Chondrocyte (in vitro differentiated cells): ENCODE measurements at regions not wholly inside any gene's neighbourhood (a gene's known extent, or its start where the extent isn't known, plus 50 kb on each side); places are given as distances from the start of the nearest gene placed in this dataset.

Experiments
- DNase-seq: peaks from one replicate; pipeline ENCODE4 v3.0.0; 2021; ENCODE audit warnings: mixed read lengths, low spot score
- H3K27ac Mint-ChIP-seq: one replicate; pipeline ENCODE4 v1.8.0; 2021; ENCODE audit warnings: mild to moderate bottlenecking, moderate library complexity, mixed read lengths; ENCODE audit not compliant: unreplicated experiment
- H3K27me3 Mint-ChIP-seq: 2 replicates; pipeline ENCODE4 v1.8.0; 2021; ENCODE audit warnings: low read depth, mixed read lengths
- H3K36me3 Mint-ChIP-seq: 2 replicates; pipeline ENCODE4 v1.8.0; 2021; ENCODE audit warnings: low read depth, mixed read lengths
- H3K4me1 Mint-ChIP-seq: 2 replicates; pipeline ENCODE4 v1.8.0; 2021; ENCODE audit warnings: low read depth, mild to moderate bottlenecking, mixed read lengths
- H3K4me3 Mint-ChIP-seq: one replicate; pipeline ENCODE4 v1.8.0; 2021; ENCODE audit warnings: mild to moderate bottlenecking, moderate library complexity, mixed read lengths; ENCODE audit not compliant: unreplicated experiment
- H3K9me3 Mint-ChIP-seq: 2 replicates; pipeline ENCODE4 v1.8.0; 2021; ENCODE audit warnings: low read depth, mixed read lengths
- TF ChIP-seq, protein P1 (sequence below): fragments of 200-600 bp; sonication (generic); IDR thresholded peaks from 2 replicates; pipeline ENCODE4 v1.5.0; 2021; ENCODE audit warnings: antibody characterized with exemption, mild to moderate bottlenecking, moderate library complexity

GRCh38 chr3:193775421-193776077 is 182.5 kb downstream of the OPA1 start:
- no peak overlapping the region for H3K4me3 Mint-ChIP-seq
- no peaks in the 10 kb centered on the region for H3K9me3 Mint-ChIP-seq
- TF ChIP-seq, protein P1, sequence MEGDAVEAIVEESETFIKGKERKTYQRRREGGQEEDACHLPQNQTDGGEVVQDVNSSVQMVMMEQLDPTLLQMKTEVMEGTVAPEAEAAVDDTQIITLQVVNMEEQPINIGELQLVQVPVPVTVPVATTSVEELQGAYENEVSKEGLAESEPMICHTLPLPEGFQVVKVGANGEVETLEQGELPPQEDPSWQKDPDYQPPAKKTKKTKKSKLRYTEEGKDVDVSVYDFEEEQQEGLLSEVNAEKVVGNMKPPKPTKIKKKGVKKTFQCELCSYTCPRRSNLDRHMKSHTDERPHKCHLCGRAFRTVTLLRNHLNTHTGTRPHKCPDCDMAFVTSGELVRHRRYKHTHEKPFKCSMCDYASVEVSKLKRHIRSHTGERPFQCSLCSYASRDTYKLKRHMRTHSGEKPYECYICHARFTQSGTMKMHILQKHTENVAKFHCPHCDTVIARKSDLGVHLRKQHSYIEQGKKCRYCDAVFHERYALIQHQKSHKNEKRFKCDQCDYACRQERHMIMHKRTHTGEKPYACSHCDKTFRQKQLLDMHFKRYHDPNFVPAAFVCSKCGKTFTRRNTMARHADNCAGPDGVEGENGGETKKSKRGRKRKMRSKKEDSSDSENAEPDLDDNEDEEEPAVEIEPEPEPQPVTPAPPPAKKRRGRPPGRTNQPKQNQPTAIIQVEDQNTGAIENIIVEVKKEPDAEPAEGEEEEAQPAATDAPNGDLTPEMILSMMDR = no peak
- H3K27ac Mint-ChIP-seq = no peak overlapping the region
- peaks cover 3% of the 10 kb centered on the region for H3K4me1 Mint-ChIP-seq
- H3K27me3 Mint-ChIP-seq = peaks cover 80% of the 10 kb centered on the region
- no peak for DNase-seq
- no peaks in the 10 kb centered on the region for H3K36me3 Mint-ChIP-seq

DNA sequence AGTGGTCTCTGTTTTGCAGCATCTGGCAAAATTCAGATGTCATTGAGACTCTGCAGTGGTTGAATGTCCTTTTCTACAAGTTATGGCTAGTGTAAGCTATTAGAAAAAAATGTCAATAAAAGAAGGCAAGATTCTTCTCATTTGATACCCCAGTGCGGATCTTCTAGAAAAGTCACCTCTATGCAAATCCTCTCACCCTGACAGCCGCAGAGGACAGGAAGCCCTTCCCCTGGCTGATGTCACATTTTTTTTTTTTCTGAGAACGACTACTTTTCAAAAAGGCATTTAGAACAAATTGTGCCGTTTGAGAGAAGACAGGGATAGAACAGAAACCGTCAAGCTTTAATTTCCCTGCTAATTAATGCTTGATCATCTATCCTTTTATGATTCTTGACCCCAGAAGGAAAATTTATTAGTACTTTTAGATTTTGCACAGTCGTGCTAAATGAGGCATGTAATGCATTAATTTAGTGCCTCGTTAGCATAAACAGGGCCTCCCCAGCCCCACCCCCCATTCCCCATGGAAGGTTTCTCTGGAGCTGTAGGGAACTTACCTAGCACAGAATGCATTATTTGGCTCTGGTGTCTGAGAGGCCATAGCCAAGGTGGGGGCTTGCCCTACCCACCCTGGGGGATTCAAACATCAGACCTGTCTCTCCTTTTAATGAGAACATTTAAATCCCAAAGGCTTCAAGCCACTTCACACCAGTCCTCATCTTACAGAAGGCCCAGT is 183.8 kb downstream of the OPA1 start:
- Mint-ChIP-seq H3K36me3 (no peaks in the 10 kb centered on the region), H3K4me3 (no peak overlapping the region), H3K27ac (no peak overlapping the region), H3K27me3 (peaks cover 72% of the 10 kb centered on the region), H3K9me3 (no peaks in the 10 kb centered on the region), H3K4me1 (peaks cover 15% of the 10 kb centered on the region)
- TF ChIP-seq, protein P1 = no peak
- no peak for DNase-seq

DNA sequence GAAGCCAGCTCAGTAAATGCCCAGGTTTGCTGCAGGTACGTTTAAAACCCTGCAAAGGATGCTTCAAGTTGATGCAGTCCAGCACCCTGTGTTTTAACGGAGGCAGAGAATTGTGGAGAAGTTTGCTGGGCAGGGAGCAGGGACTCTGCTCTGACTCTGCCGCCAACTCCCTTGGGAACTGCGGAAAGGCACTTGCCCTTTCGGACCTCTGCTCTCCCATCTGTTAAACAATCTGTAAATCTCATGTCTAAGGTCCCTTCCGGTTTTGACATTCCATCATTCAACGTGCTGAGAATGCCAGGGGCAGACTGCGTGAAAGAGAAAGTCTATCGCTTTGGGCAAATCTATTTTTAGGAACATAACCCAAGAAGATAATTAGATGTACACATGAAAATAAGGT is 184.5 kb downstream of the OPA1 start:
- no peak overlapping the region for H3K4me3 Mint-ChIP-seq
- H3K9me3 Mint-ChIP-seq = no peaks in the 10 kb centered on the region
- no peak for DNase-seq
- H3K27ac Mint-ChIP-seq = no peak overlapping the region
- peaks cover 23% of the 10 kb centered on the region for H3K4me1 Mint-ChIP-seq
- no peaks in the 10 kb centered on the region for H3K36me3 Mint-ChIP-seq
- TF ChIP-seq, protein P1 = no peak
- H3K27me3 Mint-ChIP-seq = peaks cover 66% of the 10 kb centered on the region

DNA sequence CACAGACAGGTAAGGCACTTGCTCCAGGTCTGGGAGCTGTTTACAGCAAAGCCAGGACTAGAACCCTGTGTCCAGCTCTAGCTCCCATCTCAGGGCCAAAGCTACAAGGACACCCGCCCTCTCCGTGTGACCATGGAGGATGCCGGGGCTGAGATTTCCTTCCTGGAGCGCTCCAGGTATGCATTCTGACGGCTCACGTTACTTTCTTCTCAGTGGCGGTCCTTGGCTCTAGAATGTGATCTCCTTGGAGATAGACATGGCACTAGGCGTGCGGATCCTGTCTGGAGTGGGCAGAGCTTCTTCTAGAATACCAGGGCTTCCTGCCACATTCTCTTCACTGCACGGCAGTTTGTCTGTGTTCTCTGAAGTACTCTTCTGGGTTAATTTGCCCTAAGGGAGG is 185.7 kb downstream of the OPA1 start:
- no peak for DNase-seq
- no peak overlapping the region for H3K27ac Mint-ChIP-seq
- H3K36me3 Mint-ChIP-seq = no peaks in the 10 kb centered on the region
- peaks cover 56% of the 10 kb centered on the region for H3K27me3 Mint-ChIP-seq
- TF ChIP-seq, protein P1 = no peak
- H3K9me3 Mint-ChIP-seq = no peaks in the 10 kb centered on the region
- H3K4me1 Mint-ChIP-seq = peaks cover 34% of the 10 kb centered on the region
- no peak overlapping the region for H3K4me3 Mint-ChIP-seq

DNA sequence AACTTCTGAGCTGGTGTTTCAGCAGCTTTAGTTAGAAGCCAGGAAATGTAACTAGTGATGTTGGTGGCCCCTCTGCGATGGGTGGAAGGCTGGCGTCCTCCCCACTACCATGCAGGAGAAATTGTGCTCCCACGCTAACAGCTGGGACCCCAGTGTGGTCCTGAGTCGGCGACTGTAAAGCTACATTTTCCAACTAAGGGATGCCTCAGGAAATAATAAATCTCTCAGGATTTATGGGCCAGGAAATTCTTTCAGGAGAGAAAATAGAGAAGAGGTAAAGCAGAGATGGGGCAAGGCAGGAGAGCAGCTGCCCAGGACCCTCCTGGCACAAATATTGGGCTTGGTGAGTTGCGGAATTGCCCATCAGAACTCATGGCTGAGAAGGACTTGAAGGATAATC is 186.9 kb downstream of the OPA1 start:
- Mint-ChIP-seq H3K27ac (no peak overlapping the region), H3K27me3 (peaks cover 50% of the 10 kb centered on the region)

More for the DNA sequence above, 186.9 kb downstream of the OPA1 start:
- no peak for DNase-seq
- TF ChIP-seq, protein P1 = no peak
- Mint-ChIP-seq H3K36me3 (no peaks in the 10 kb centered on the region), H3K9me3 (no peaks in the 10 kb centered on the region), H3K4me3 (no peak overlapping the region), H3K4me1 (peaks cover 34% of the 10 kb centered on the region)
